HG03571 (cell line): ENCODE measurements at regions not wholly inside any gene's neighbourhood (a gene's known extent, or its start where the extent isn't known, plus 50 kb on each side); places are given as distances from the start of the nearest gene placed in this dataset.

Experiments used
- ATAC-seq: cut with Tn5 transposase; IDR thresholded peaks from one replicate; pipeline ENCODE4 v1.9.1; 2021; ENCODE audit not compliant: unreplicated experiment

- no peak for ATAC-seq
Measured at GRCh38 chr1:218135371-218135770, 149.7 kb upstream of the RRP15 start.

DNA sequence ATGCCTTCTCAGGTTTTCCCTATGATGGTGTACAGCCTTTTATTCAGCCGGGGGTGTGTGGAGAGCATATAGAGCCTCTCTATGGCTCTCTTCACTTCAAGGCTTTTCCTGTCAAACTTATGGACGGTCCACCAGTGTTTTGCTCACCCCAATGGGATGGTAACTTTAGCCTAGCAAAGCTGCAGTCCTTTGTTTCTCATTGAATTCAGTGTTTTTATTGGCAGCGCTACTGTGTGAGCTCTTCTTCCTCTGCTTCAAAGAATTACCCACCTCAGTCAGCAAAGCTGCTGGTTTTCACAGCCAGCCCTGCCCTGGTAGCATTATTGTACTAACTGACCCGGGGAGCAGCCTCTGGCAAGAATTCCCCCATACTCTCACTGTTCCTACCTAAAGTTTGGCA lies 145.3 kb upstream of the RRP15 start:
- no peak for ATAC-seq

DNA sequence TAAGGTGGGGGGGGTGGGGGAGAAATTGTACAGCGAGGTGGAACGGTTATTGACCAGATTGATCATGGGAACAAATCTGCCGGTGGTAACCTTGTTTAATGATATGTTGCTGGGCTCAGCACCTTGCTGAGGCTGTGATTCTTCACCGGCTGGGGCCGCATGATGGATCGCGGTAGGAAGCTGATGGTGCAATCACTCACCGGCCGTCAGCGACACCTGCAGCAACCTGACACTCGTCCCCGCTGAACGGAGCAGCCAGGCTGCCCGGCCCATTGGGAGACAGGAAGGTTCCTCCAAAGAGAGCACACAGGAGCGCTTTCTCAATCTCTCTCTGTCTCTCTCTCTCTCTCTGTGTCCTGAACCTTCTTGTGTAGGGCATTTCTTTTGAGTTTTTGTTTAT lies 128.5 kb upstream of the RRP15 start:
- ATAC-seq = no peak

DNA sequence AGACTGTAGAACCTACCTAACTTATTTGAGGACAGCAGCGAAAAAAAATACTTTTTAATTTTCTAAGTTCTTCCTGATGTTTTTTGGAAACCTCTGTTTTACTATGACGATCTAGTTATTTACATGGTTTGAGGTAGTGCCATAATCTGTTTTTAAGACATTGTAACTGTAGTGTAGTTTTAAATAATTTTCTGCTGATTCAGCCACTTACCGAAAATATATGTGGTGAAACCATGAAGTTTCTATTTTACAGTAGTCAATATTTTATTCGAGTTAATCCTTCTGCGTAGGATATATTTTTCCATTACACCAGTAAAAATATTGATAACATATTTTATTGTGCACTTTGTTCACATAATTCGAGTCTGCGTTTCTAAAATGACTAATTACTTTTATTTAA lies 121.7 kb upstream of the RRP15 start:
- no peak for ATAC-seq

DNA sequence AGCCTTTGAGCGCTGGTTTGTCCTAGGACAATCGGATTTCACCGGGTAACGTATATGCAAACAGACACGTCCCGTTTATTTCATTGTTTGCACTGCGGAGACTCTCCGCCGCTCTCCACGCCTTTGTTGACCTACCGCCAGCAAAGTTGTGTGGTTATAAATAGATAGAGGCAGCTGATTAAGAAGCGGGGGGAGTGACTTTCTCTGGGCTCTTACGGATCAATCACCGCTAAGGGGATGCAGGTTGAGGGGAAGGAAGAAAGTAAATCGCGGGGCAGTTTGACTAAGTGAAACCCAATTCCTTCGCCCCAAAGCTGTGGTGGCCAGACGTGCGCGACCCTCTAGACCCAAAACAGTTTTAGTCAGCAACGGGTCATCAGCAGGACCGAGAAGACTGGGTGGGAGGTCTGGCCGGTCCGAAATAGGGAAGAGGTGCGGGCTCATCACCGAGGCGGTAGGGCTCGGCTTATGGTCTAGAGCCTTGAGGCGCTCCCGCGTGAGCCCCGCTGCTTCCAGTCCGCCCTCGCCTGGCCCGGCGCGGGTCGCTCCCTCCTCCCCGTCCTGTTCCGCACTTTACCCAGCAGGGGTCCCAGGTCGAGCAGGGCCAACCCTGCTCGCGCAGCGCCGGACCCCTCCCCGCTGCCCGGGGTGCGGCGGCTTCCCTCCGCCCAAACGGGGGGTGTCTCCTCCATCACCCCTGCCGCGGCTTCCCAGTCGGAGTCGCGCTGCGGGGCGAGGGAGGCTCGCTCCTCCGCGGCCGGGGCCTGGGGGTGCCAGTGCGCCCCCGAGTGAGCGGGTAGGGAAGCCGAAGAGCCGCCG lies 120.8 kb upstream of the RRP15 start:
- peak; percentile 46 for ATAC-seq

DNA sequence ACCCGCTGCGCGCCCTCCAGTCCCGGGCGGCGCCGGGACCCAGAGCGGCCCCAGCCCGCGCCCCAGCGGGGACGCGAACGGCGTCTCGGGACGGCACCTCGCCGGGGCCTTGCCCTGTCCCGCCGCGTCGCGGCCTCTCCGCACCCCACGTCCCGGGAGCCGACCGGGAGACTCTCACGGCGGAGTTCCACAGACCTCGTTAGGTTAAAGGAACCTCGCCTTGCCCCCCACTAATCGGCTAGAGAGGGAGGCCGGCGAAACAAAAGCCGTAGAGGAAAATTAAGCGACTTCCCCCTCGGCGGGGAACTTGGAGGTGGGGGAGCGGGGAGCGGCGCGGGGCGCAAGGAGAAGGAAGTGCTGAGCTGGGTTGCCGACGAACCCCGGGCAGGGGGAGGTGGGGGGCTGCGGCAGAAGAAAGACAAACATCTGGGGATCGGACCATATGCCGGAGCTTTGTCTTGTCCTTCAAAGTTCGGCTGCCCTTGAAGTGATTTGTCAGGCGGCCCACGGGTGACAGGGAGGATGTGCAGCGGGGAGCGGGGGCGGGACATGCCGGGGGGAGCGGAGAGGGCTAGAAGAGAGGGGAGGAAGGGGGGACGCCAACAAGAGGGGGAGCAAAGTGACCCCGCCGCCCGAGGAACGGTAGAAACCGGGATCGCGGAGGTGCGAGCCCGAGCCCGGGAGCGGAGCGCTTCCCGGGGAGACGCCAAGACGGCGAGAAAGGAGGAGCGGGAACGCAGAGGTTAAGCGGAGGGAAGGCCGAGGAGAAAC lies 120.0 kb upstream of the RRP15 start:
- peak; percentile 45 for ATAC-seq

GRCh38 chr1:218165701-218166114 lies 119.4 kb upstream of the RRP15 start:
- no peak for ATAC-seq

- no peak for ATAC-seq
Measured at GRCh38 chr1:218166268-218166945, 118.7 kb upstream of the RRP15 start.

- no peak for ATAC-seq
Measured at GRCh38 chr1:218171302-218171893, 113.7 kb upstream of the RRP15 start.

DNA sequence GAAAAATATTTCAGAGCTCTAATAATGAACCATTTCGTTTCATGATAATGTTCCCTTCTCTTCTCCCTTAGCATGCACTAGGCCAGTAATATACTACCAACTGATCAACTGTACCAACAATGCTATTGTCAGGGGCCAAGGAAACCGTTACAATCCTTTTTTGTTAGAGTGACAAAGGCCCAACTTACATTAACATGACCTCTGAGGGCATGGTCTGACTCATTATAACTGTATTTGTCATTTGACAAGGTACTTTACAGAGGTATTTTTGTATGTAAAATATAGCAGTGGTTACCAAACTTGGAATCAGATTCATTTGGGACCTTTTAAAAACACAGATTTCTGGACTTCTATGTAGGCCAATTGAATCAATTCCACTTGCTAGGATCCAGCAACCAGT lies 102.6 kb upstream of the RRP15 start:
- no peak for ATAC-seq

- no peak for ATAC-seq
Measured at GRCh38 chr1:218200979-218201378, 84.1 kb upstream of the RRP15 start.

DNA sequence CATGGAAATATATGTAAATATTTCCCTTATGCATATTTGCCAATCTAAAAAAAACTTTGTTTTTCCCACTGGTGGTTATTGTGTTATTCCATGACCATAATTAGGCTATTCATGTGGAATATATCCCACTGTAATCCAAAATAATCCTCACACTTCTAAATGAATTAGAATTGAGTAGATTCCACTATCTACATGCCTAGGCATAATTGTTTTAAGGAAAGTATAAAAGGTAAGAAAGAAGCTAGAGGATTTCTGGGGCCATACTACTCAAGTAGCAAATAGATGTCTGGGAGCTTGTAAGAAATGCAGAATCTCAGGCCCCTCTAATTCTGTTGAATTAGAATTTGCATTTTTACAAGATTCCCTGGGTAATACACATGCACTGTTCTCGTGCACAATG lies 83.5 kb upstream of the RRP15 start:
- no peak for ATAC-seq

- no peak for ATAC-seq
Measured at GRCh38 chr1:218205721-218206120, 79.4 kb upstream of the RRP15 start.

- ATAC-seq = no peak
Measured at GRCh38 chr1:218207194-218207593, 77.9 kb upstream of the RRP15 start.

DNA sequence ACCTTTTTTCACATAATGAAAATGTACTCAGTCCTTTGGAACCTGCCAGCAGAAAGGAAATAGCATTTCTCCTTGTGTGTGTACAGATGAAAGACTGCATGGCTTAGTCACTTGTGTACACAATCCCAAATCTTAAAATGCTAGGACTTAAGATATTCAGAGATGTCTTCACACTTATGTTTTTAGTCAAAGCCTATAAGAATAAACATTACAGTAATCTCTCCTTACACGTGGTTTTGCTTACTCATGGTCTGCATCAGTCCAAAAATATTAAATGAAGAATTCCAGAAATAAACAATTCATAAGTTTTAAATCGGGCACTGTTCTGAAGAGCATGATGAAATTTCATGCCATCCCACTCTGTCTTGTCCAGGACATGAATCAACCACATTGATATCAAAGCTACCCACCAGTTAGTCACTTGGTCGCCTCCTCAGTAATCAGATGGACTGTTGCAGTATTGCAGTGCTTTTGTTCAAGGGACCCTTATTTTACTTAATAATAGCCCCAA lies 75.7 kb upstream of the RRP15 start:
- ATAC-seq = no peak

GRCh38 chr1:218211241-218211640 lies 73.9 kb upstream of the RRP15 start:
- no peak for ATAC-seq

GRCh38 chr1:218217040-218217439 lies 68.1 kb upstream of the RRP15 start:
- no peak for ATAC-seq

- ATAC-seq = no peak
Measured at GRCh38 chr1:218219460-218219859, 65.6 kb upstream of the RRP15 start.

DNA sequence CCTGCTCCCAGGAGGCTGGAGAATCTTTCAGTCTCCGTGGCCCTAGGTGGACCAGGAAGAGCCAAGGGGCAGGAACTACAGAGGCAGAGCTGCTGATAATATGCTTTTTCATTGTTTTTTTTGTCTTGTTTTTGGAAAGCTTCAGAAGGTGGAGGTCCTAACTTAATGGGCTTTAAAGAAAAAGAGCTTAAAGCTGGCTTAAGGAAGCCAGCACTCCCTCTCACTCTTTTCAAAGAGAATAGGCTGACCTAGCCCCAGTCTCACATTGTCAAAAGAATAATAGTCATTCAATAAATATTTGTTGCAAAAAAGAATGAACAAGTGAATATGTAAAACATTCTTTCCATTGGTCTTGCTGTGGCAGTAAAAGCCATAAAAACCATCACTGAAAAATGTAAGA lies 61.0 kb upstream of the RRP15 start:
- ATAC-seq = no peak

DNA sequence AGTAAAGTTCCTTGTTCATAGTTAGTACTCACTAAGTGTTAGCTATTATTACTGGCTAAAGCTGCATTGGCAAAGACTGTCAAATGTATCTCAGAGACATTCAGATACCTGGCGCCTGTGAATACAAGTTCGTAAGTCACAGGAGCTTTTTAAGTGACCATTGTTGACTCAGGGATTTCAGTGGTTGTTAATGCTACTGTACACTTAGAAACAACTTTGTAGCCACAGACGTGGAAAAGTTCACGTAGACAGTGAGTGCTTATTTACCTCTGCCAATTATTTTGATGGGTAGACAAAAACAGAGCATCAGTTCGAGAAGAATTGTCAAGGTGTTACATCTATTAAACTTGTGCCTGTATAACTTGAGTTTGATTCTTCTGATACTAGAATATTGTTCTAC lies 59.1 kb upstream of the RRP15 start:
- ATAC-seq = no peak
